Fibroblast of the aortic adventitia (primary cell): ENCODE measurements at regions not wholly inside any gene's neighbourhood (a gene's known extent, or its start where the extent isn't known, plus 50 kb on each side); places are given as distances from the start of the nearest gene placed in this dataset. TPM values are rescaled to one million over a fixed set of nuclear protein-coding genes. Genes with fewer than 3 reads are reported as not detected.
A peak's percentile ranks its signal among the peaks of the same experiment; 100 is the strongest.

ENCODE experiments used
- DNase-seq: peaks from one replicate; pipeline ENCODE4 v3.0.0-alpha.2; 2010; ENCODE audit warnings: low read depth
- H3K4me3 ChIP-seq: 2 replicates; pipeline ENCODE4 v1.5.1; 2011; ENCODE audit warnings: low read depth, mild to moderate bottlenecking, control low read depth, low read length, moderate library complexity
- small RNA-seq: library from RNA; depleted of rRNA; stranded (forward); fragments of <200 nt; gene quantifications from one replicate; pipeline ENCODE3, GENCODE V24; 2012
- TF ChIP-seq, protein P1 (sequence below): IDR thresholded peaks from 2 replicates; pipeline ENCODE4 v1.5.1; 2011; ENCODE audit warnings: mild to moderate bottlenecking, low read length, control low read depth, inconsistent platforms; ENCODE audit not compliant: insufficient read depth

DNA sequence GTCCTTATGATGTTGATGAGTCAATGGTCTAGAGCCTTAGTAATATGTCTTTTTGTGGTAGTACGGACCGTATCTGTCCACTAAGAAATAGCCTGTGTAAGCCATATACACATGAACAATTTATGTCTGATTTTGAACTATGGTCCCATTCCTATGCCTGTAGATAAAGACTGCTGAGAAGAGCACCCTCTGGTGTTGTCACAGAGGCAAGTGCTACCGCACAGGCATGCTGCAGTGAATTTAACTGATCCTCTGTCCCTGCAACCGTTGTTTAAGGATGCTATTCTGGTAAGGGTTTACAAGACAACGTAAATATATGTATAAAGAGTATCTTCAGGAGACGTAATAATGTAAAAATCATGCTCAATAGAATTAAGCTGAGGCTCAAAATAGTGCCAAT, 170.7 kb downstream of the UBE3A start:
- no peak for DNase-seq
- TF ChIP-seq, protein P1, sequence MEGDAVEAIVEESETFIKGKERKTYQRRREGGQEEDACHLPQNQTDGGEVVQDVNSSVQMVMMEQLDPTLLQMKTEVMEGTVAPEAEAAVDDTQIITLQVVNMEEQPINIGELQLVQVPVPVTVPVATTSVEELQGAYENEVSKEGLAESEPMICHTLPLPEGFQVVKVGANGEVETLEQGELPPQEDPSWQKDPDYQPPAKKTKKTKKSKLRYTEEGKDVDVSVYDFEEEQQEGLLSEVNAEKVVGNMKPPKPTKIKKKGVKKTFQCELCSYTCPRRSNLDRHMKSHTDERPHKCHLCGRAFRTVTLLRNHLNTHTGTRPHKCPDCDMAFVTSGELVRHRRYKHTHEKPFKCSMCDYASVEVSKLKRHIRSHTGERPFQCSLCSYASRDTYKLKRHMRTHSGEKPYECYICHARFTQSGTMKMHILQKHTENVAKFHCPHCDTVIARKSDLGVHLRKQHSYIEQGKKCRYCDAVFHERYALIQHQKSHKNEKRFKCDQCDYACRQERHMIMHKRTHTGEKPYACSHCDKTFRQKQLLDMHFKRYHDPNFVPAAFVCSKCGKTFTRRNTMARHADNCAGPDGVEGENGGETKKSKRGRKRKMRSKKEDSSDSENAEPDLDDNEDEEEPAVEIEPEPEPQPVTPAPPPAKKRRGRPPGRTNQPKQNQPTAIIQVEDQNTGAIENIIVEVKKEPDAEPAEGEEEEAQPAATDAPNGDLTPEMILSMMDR = no peak
- no peak overlapping the region for H3K4me3 ChIP-seq

Small RNA genes in the stretch of these regions (small RNA-seq; reads per million reads assigned to genes)
- not detected for gene RF00105
- not detected for gene SNORD115-1
- gene SNORD115-10 = 0.45 reads per million
- not detected for gene SNORD115-11
- gene SNORD115-12 = not detected
- not detected for gene SNORD115-14
- gene SNORD115-15 = not detected
- gene SNORD115-16 = 0.19 reads per million
- gene SNORD115-17 = not detected
- gene SNORD115-18 = not detected
- gene SNORD115-19 = not detected
- gene SNORD115-2 = not detected
- not detected for gene SNORD115-20
- gene SNORD115-21 = not detected
- not detected for gene SNORD115-22
- gene SNORD115-23 = not detected
- not detected for gene SNORD115-24
- gene SNORD115-25 = not detected
- not detected for gene SNORD115-27
- gene SNORD115-28 = not detected
- not detected for gene SNORD115-29
- not detected for gene SNORD115-3
- gene SNORD115-30 = 0.38 reads per million
- gene SNORD115-31 = not detected
- not detected for gene SNORD115-32
- gene SNORD115-33 = not detected
- 1.5 reads per million, percentile 54 among the genes with 10 or more reads in this experiment for gene SNORD115-34
- gene SNORD115-35 = not detected
- gene SNORD115-36 = not detected
- not detected for gene SNORD115-37
- gene SNORD115-38 = 0.64 reads per million, percentile 6 among the genes with 10 or more reads in this experiment
- not detected for gene SNORD115-39
- gene SNORD115-4 = not detected
- 0.19 reads per million for gene SNORD115-40
- gene SNORD115-41 = 0.19 reads per million
- gene SNORD115-42 = not detected
- not detected for gene SNORD115-43
- not detected for gene SNORD115-44
- not detected for gene SNORD115-45
- not detected for gene SNORD115-46
- not detected for gene SNORD115-47
- not detected for gene SNORD115-5
- not detected for gene SNORD115-6
- gene SNORD115-7 = not detected
- gene SNORD115-8 = not detected
- gene SNORD115-9 = not detected
- 567 reads per million, percentile 99 among the genes with 10 or more reads in this experiment for gene SNORD116-1
- gene SNORD116-10 = not detected
- 36.7 reads per million, percentile 96 among the genes with 10 or more reads in this experiment for gene SNORD116-11
- 7.6 reads per million, percentile 92 among the genes with 10 or more reads in this experiment for gene SNORD116-12
- gene SNORD116-13 = 10.1 reads per million, percentile 93 among the genes with 10 or more reads in this experiment
- 159 reads per million, percentile 98 among the genes with 10 or more reads in this experiment for gene SNORD116-14
- gene SNORD116-15 = 106 reads per million, percentile 98 among the genes with 10 or more reads in this experiment
- gene SNORD116-16 = 747 reads per million, percentile 99 among the genes with 10 or more reads in this experiment
- gene SNORD116-17 = not detected
- gene SNORD116-18 = 614 reads per million, percentile 99 among the genes with 10 or more reads in this experiment
- not detected for gene SNORD116-19
- 0.32 reads per million for gene SNORD116-2
- gene SNORD116-22 = not detected
- 44.9 reads per million, percentile 97 among the genes with 10 or more reads in this experiment for gene SNORD116-23
- 314 reads per million, percentile 99 among the genes with 10 or more reads in this experiment for gene SNORD116-24
- gene SNORD116-25 = 94.0 reads per million, percentile 98 among the genes with 10 or more reads in this experiment
- 3.7 reads per million, percentile 84 among the genes with 10 or more reads in this experiment for gene SNORD116-29
- not detected for gene SNORD116-3
- gene SNORD116-30 = not detected
- gene SNORD116-5 = not detected
- not detected for gene SNORD116-6
- not detected for gene SNORD116-7
- 0.32 reads per million for gene SNORD116-8
- not detected for gene SNORD116-9
